MM.1S (cell line): ENCODE measurements at regions not wholly inside any gene's neighbourhood (a gene's known extent, or its start where the extent isn't known, plus 50 kb on each side); places are given as distances from the start of the nearest gene placed in this dataset.

Experiments
- DNase-seq: peaks from one replicate; pipeline ENCODE4 v3.0.0-alpha.2; 2015
- H2AFZ ChIP-seq: fragments of 300-600 bp; sonication (generic); 2 replicates; pipeline ENCODE4 v1.6.0; 2016; ENCODE audit warnings: antibody characterized with exemption, low read length
- H3F3A ChIP-seq: fragments of 300-600 bp; sonication (generic); 2 replicates; pipeline ENCODE4 v1.6.1; 2016; ENCODE audit warnings: mild to moderate bottlenecking, antibody characterized with exemption, low read length, moderate library complexity, mixed read lengths; ENCODE audit not compliant: insufficient read depth
- H3K27ac ChIP-seq: fragments of 300-600 bp; sonication (generic); 2 replicates; pipeline ENCODE4 v1.5.1; 2016; ENCODE audit warnings: mild to moderate bottlenecking, low read length
- H3K27me3 ChIP-seq: fragments of 300-600 bp; sonication (generic); replicated peaks from 2 replicates; pipeline ENCODE4 v1.6.0; 2016; ENCODE audit warnings: low read length; ENCODE audit not compliant: insufficient read depth
- H3K36me3 ChIP-seq: fragments of 300-600 bp; sonication (generic); replicated peaks from 2 replicates; pipeline ENCODE4 v1.6.1; 2016; ENCODE audit warnings: mild to moderate bottlenecking, low read length, mixed read lengths; ENCODE audit not compliant: insufficient read depth
- H3K4me1 ChIP-seq: fragments of 300-600 bp; sonication (generic); 2 replicates; pipeline ENCODE4 v1.6.1; 2016; ENCODE audit warnings: low read length, mixed read lengths
- H3K4me2 ChIP-seq: fragments of 300-600 bp; sonication (generic); 2 replicates; pipeline ENCODE4 v1.6.0; 2016; ENCODE audit warnings: low read depth, low read length
- H3K4me3 ChIP-seq: fragments of 300-600 bp; sonication (generic); 2 replicates; pipeline ENCODE4 v1.5.1; 2016; ENCODE audit warnings: low read length, mixed read lengths
- H3K79me2 ChIP-seq: fragments of 300-600 bp; sonication (generic); 2 replicates; pipeline ENCODE4 v1.6.1; 2016; ENCODE audit warnings: mixed run types, low read length, mixed read lengths
- H3K9ac ChIP-seq: fragments of 300-600 bp; sonication (generic); 2 replicates; pipeline ENCODE4 v1.6.1; 2016; ENCODE audit warnings: low read length, mixed read lengths
- H3K9me2 ChIP-seq: fragments of 300-600 bp; sonication (generic); replicated peaks from 2 replicates; pipeline ENCODE4 v1.6.1; 2016; ENCODE audit warnings: mild to moderate bottlenecking, low read length, mixed read lengths; ENCODE audit not compliant: insufficient read depth
- H3K9me3 ChIP-seq: fragments of 300-600 bp; sonication (generic); replicated peaks from 2 replicates; pipeline ENCODE4 v1.6.1; 2016; ENCODE audit warnings: mild to moderate bottlenecking, low read length, mixed read lengths; ENCODE audit not compliant: insufficient read depth
- H4K20me1 ChIP-seq: fragments of 300-600 bp; sonication (generic); 2 replicates; pipeline ENCODE4 v1.6.1; 2016; ENCODE audit warnings: mild to moderate bottlenecking, low read length, moderate library complexity, mixed read lengths; ENCODE audit not compliant: insufficient read depth
- EZH2 ChIP-seq: fragments of 300-600 bp; sonication (generic); optimal IDR thresholded peaks from 2 replicates; pipeline ENCODE3; 2017; ENCODE audit warnings: low read depth, mild to moderate bottlenecking, antibody characterized with exemption, low read length, mixed read lengths
- EZH2phosphoT487 ChIP-seq: fragments of 300-600 bp; sonication (generic); IDR thresholded peaks from 2 replicates; pipeline ENCODE4 v1.6.1; 2018; ENCODE audit warnings: antibody characterized with exemption, low read length
- TF ChIP-seq, protein P1 (sequence below): fragments of 300-600 bp; sonication (generic); IDR thresholded peaks from 2 replicates; pipeline ENCODE4 v1.5.1; 2016; ENCODE audit warnings: antibody characterized with exemption, low read length, mixed read lengths

- Histone ChIP-seq H3K27ac (no peak overlapping the region), H3K27me3 (no peaks in the 10 kb centered on the region), H3K9me2 (no peaks in the 10 kb centered on the region), H3K9me3 (no peaks in the 10 kb centered on the region), H3F3A (0 out of 2 replicates have a peak, but pooled peaks cover 4% of the 10 kb centered on the region), H3K36me3 (no peaks in the 10 kb centered on the region), H3K4me1 (peaks cover 5% of the 10 kb centered on the region), H3K4me2 (no peak overlapping the region), H4K20me1 (no peaks in the 10 kb centered on the region), H3K79me2 (no peaks in the 10 kb centered on the region), H3K9ac (no peak overlapping the region), H2AFZ (no peak overlapping the region), H3K4me3 (no peak overlapping the region)
- TF ChIP-seq EZH2 (no peak), EZH2phosphoT487 (no peak)
- TF ChIP-seq, protein P1, sequence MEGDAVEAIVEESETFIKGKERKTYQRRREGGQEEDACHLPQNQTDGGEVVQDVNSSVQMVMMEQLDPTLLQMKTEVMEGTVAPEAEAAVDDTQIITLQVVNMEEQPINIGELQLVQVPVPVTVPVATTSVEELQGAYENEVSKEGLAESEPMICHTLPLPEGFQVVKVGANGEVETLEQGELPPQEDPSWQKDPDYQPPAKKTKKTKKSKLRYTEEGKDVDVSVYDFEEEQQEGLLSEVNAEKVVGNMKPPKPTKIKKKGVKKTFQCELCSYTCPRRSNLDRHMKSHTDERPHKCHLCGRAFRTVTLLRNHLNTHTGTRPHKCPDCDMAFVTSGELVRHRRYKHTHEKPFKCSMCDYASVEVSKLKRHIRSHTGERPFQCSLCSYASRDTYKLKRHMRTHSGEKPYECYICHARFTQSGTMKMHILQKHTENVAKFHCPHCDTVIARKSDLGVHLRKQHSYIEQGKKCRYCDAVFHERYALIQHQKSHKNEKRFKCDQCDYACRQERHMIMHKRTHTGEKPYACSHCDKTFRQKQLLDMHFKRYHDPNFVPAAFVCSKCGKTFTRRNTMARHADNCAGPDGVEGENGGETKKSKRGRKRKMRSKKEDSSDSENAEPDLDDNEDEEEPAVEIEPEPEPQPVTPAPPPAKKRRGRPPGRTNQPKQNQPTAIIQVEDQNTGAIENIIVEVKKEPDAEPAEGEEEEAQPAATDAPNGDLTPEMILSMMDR: no peak
- DNase-seq: peak; percentile 31
These were observed 135.9 kb downstream of the PAH start for GRCh38 chr12:102781117-102781516.

GRCh38 chr12:102776041-102776440, 141.0 kb downstream of the PAH start:
- 0 out of 2 replicates have a peak, but pooled peaks cover under 1% of the 10 kb centered on the region for H3F3A ChIP-seq
- TF ChIP-seq EZH2: no peak
- no peak for TF ChIP-seq EZH2phosphoT487
- TF ChIP-seq, protein P1: no peak
- no peak overlapping the region for H3K4me3 ChIP-seq
- no peaks in the 10 kb centered on the region for H4K20me1 ChIP-seq
- H3K9ac ChIP-seq: no peak overlapping the region
- H3K27me3 ChIP-seq: no peaks in the 10 kb centered on the region
- H2AFZ ChIP-seq: no peak overlapping the region
- no peaks in the 10 kb centered on the region for H3K4me1 ChIP-seq
- no peak overlapping the region for H3K27ac ChIP-seq
- H3K9me3 ChIP-seq: no peaks in the 10 kb centered on the region
- no peaks in the 10 kb centered on the region for H3K79me2 ChIP-seq
- no peak overlapping the region for H3K4me2 ChIP-seq
- no peaks in the 10 kb centered on the region for H3K9me2 ChIP-seq
- no peak for DNase-seq
- H3K36me3 ChIP-seq: no peaks in the 10 kb centered on the region

DNA sequence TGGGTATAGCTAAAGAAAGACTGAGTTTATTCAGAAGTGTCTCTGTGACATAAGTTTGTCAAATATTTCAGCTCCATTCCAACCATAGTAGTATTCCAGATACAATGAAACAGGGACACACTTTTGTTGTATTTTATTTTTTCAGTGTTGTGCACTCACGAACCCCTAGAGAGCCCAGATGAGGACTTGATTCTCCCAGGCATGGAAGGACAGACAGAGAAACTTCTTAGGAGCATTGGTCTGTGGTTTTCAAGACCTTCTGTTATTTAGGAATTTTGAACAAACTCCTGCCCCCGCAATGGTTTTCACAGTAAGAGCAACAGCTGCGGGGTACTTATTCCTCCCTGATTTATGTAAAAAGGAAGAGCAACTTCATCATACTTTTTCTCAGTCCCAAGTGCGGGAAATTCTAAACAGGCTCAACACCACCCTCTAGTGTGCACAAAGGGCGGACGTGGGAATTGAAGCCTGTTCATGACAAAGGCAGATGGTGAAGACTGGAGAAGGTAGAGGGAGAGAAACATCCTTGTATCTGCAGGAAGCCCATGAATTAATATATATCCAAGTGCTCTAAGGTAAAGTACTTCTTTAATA, 147.6 kb downstream of the PAH start:
- H4K20me1 ChIP-seq: no peaks in the 10 kb centered on the region
- no peaks in the 10 kb centered on the region for H3K9me2 ChIP-seq
- peak; percentile 49 for DNase-seq
- no peaks in the 10 kb centered on the region for H3K4me1 ChIP-seq
- no peaks in the 10 kb centered on the region for H3K27me3 ChIP-seq
- H3K27ac ChIP-seq: no peak overlapping the region
- no peak overlapping the region for H3K9ac ChIP-seq
- H3K36me3 ChIP-seq: no peaks in the 10 kb centered on the region
- no peaks in the 10 kb centered on the region for H3K79me2 ChIP-seq
- H3K4me2 ChIP-seq: no peak overlapping the region
- TF ChIP-seq, protein P1: peak; percentile 66
- no peak for TF ChIP-seq EZH2
- no peak overlapping the region for H3K4me3 ChIP-seq
- H3F3A ChIP-seq: no peaks in the 10 kb centered on the region
- no peaks in the 10 kb centered on the region for H3K9me3 ChIP-seq
- H2AFZ ChIP-seq: no peak overlapping the region
